ENCODE measurements at regions not wholly inside any gene's neighbourhood (a gene's known extent, or its start where the extent isn't known, plus 50 kb on each side); places are given as distances from the start of the nearest gene placed in this dataset.

DNA sequence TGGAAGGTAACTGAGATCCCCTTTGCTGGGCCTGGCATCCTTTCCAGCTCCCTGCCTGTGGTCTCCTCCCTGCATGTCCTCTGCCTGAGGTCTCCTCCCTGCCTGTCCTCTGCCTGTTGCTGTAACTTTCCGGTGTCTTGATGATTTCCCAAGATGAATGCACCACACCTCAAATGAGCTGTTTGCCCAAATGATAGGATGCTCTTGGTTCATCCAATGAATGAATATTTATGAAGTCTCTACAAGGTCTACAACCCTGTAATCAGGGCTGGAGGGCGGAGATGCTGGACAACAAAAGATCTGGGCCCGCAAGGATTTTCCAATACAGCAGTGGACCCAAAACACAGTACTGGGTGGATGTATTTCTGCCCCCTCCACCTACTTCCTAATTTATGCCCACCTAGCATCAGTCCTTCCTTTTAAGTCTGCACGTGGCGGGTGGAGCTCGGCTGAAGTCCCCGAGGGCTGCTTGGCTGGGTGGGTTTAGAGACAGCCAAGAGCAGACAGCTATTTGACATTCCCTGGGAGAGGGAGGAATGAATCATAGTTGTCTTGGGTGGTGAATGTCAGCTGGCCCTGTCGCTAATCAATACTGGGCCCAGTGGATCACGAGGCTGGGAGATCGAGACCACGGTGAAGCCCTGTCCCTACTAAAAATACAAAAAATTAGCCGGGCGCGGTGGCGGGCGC, 60.3 kb upstream of the GRHL3 start:
- no peak for TF ChIP-seq CTCF (IDR thresholded peaks at IDR 0.05)
- no peak for TF ChIP-seq POLR2A (IDR thresholded peaks at IDR 0.05)
